BLaER1 (cell line): ENCODE measurements at regions not wholly inside any gene's neighbourhood (a gene's known extent, or its start where the extent isn't known, plus 50 kb on each side); places are given as distances from the start of the nearest gene placed in this dataset.

Experiments
- H3K27ac ChIP-seq: shearing (Covaris generic); formaldehyde crosslinking; 2 replicates; pipeline ENCODE4 v1.8.1; 2022
- H3K27me3 ChIP-seq: shearing (Covaris generic); formaldehyde crosslinking; 2 replicates; pipeline ENCODE4 v1.8.1; 2022
- H3K36me3 ChIP-seq: shearing (Covaris generic); formaldehyde crosslinking; 2 replicates; pipeline ENCODE4 v1.8.1; 2022
- H3K4me1 ChIP-seq: shearing (Covaris generic); formaldehyde crosslinking; 2 replicates; pipeline ENCODE4 v1.8.1; 2022
- H3K4me2 ChIP-seq: shearing (Covaris generic); formaldehyde crosslinking; 2 replicates; pipeline ENCODE4 v1.8.1; 2022
- H3K4me3 ChIP-seq: shearing (Covaris generic); formaldehyde crosslinking; 2 replicates; pipeline ENCODE4 v1.8.1; 2022
- H3K9ac ChIP-seq: shearing (Covaris generic); formaldehyde crosslinking; 2 replicates; pipeline ENCODE4 v1.8.1; 2022
- H3K9me3 ChIP-seq: shearing (Covaris generic); formaldehyde crosslinking; 2 replicates; pipeline ENCODE4 v1.8.1; 2022
- H4K20me1 ChIP-seq: shearing (Covaris generic); formaldehyde crosslinking; 2 replicates; pipeline ENCODE4 v1.8.1; 2022
- Cebpa-rat ChIP-seq: shearing (Covaris generic); IDR thresholded peaks from 2 replicates; pipeline ENCODE4 v1.8.1; 2022

DNA sequence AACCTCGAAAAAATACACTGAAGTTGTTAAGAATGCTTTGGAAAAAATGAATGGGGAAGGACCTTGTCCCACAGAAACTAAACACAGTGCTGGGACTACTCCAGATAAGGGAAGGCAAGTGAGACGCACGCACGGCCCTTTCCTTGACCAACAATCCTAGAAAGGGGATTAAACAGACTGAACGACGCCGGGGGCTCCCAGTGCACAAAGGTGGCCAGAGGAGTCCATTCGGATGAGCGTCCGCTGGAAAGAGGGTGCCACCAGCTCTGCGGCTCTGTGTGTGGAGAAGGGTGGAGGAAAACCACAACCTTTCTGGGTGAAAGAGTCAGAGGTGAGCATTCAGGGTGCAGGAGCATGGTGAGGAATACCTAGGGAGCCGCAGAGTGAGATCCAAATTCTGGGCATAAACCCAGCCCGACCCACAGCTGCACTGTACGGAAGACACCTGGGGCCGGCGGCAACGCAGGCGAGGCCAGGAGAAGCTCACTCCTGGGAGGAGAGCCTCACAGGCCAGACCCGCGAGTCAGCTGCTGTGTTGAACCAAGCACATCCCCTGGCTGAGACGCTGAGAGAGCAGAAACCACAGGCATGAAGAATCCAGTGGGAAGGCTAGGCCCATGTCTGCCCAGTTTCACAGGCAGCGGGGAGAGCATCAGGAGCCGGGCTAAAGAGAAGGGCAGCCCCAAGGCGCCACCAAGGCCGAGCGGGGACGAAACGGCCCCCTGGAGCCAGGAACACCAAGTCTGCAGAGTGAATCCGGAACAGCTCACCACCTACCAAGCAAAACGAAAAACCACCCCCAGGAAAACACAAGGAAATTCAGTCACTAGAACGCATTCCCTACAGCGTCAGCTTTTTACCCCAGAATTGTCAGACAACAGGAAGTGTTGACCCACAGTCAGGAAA is 177.1 kb downstream of the BRD1 start:
- H3K27me3 ChIP-seq, result no peaks in the 10 kb centered on the region
- no peak overlapping the region for H3K4me2 ChIP-seq
- H3K9me3 ChIP-seq, result peaks cover 25% of the 10 kb centered on the region
- H3K27ac ChIP-seq, result no peak overlapping the region
- peaks cover 97% of the 10 kb centered on the region for H4K20me1 ChIP-seq
- no peak overlapping the region for H3K4me3 ChIP-seq
- H3K9ac ChIP-seq, result no peak overlapping the region
- H3K36me3 ChIP-seq, result peaks cover 93% of the 10 kb centered on the region
- TF ChIP-seq Cebpa-rat, result no peak
- peaks cover 32% of the 10 kb centered on the region for H3K4me1 ChIP-seq

GRCh38 chr22:49649166-49650068 is 178.3 kb downstream of the BRD1 start:
- H3K9ac ChIP-seq, result no peak overlapping the region
- H3K27me3 ChIP-seq, result no peaks in the 10 kb centered on the region
- peaks cover 88% of the 10 kb centered on the region for H3K36me3 ChIP-seq
- H3K4me2 ChIP-seq, result no peak overlapping the region
- H3K27ac ChIP-seq, result no peak overlapping the region
- H4K20me1 ChIP-seq, result peaks cover 96% of the 10 kb centered on the region
- H3K9me3 ChIP-seq, result peaks cover 25% of the 10 kb centered on the region
- H3K4me1 ChIP-seq, result peaks cover 20% of the 10 kb centered on the region; the same call in 1 of the 2 replicates
- H3K4me3 ChIP-seq, result no peak overlapping the region
- no peak for TF ChIP-seq Cebpa-rat

- Histone ChIP-seq H3K27me3 (no peaks in the 10 kb centered on the region), H3K27ac (no peak overlapping the region), H3K9me3 (peaks cover 15% of the 10 kb centered on the region), H4K20me1 (peaks cover 96% of the 10 kb centered on the region), H3K9ac (no peak overlapping the region), H3K4me1 (peaks cover 19% of the 10 kb centered on the region; the same call in 1 of the 2 replicates), H3K4me3 (no peak overlapping the region), H3K36me3 (peaks cover 88% of the 10 kb centered on the region), H3K4me2 (no peak overlapping the region)
- no peak for TF ChIP-seq Cebpa-rat
Measured at GRCh38 chr22:49648053-49648452, 179.6 kb downstream of the BRD1 start.

- Histone ChIP-seq H3K27ac (no peak overlapping the region), H3K4me1 (peaks cover 23% of the 10 kb centered on the region), H3K4me3 (no peak overlapping the region), H3K36me3 (peaks cover 88% of the 10 kb centered on the region), H3K9ac (no peak overlapping the region), H4K20me1 (peaks cover 96% of the 10 kb centered on the region), H3K27me3 (no peaks in the 10 kb centered on the region), H3K4me2 (no peak overlapping the region), H3K9me3 (peaks cover 10% of the 10 kb centered on the region)
- no peak for TF ChIP-seq Cebpa-rat
Measured at GRCh38 chr22:49647627-49648026, 180.0 kb downstream of the BRD1 start.

GRCh38 chr22:49646876-49647275 is 180.8 kb downstream of the BRD1 start:
- Histone ChIP-seq H3K4me1 (peaks cover 31% of the 10 kb centered on the region), H3K27ac (no peak overlapping the region), H3K9me3 (peaks cover 3% of the 10 kb centered on the region), H3K4me3 (no peak overlapping the region), H4K20me1 (peaks cover 96% of the 10 kb centered on the region), H3K9ac (no peak overlapping the region), H3K4me2 (no peak overlapping the region), H3K36me3 (peaks cover 87% of the 10 kb centered on the region), H3K27me3 (no peaks in the 10 kb centered on the region)
- TF ChIP-seq Cebpa-rat, result no peak

- Histone ChIP-seq H3K36me3 (peaks cover 87% of the 10 kb centered on the region), H3K9ac (no peak overlapping the region), H3K27me3 (no peaks in the 10 kb centered on the region), H3K4me1 (peaks cover 36% of the 10 kb centered on the region), H4K20me1 (peaks cover 96% of the 10 kb centered on the region), H3K27ac (no peak overlapping the region), H3K4me3 (no peak overlapping the region), H3K9me3 (no peaks in the 10 kb centered on the region), H3K4me2 (no peak overlapping the region)
- TF ChIP-seq Cebpa-rat, result no peak
Measured at GRCh38 chr22:49645791-49646550, 181.7 kb downstream of the BRD1 start.

- no peaks in the 10 kb centered on the region for H3K27me3 ChIP-seq
- no peak overlapping the region for H3K27ac ChIP-seq
- H3K4me2 ChIP-seq, result no peak overlapping the region
- no peak for TF ChIP-seq Cebpa-rat
- H3K4me3 ChIP-seq, result no peak overlapping the region
- H4K20me1 ChIP-seq, result peaks cover 96% of the 10 kb centered on the region
- H3K9ac ChIP-seq, result no peak overlapping the region
- H3K9me3 ChIP-seq, result no peaks in the 10 kb centered on the region
- H3K4me1 ChIP-seq, result peaks cover 39% of the 10 kb centered on the region
- peaks cover 87% of the 10 kb centered on the region for H3K36me3 ChIP-seq
Measured at GRCh38 chr22:49645257-49645656, 182.4 kb downstream of the BRD1 start.

GRCh38 chr22:49643998-49644397 is 183.7 kb downstream of the BRD1 start:
- Histone ChIP-seq H3K9ac (no peak overlapping the region), H3K4me3 (no peak overlapping the region), H3K4me2 (no peak overlapping the region), H3K27ac (no peak overlapping the region), H3K36me3 (peaks cover 77% of the 10 kb centered on the region), H4K20me1 (peaks cover 96% of the 10 kb centered on the region), H3K9me3 (no peaks in the 10 kb centered on the region), H3K4me1 (peaks cover 46% of the 10 kb centered on the region), H3K27me3 (no peaks in the 10 kb centered on the region)
- TF ChIP-seq Cebpa-rat, result no peak

- Histone ChIP-seq H3K9ac (no peak overlapping the region), H3K27ac (no peak overlapping the region), H3K4me3 (no peak overlapping the region), H3K27me3 (no peaks in the 10 kb centered on the region), H4K20me1 (peaks cover 98% of the 10 kb centered on the region), H3K36me3 (peaks cover 80% of the 10 kb centered on the region), H3K9me3 (no peaks in the 10 kb centered on the region), H3K4me1 (peaks cover 51% of the 10 kb centered on the region), H3K4me2 (no peak overlapping the region)
- no peak for TF ChIP-seq Cebpa-rat
Measured at GRCh38 chr22:49643466-49643865, 184.2 kb downstream of the BRD1 start.
